ENCODE measurements at regions not wholly inside any gene's neighbourhood (a gene's known extent, or its start where the extent isn't known, plus 50 kb on each side); places are given as distances from the start of the nearest gene placed in this dataset.

DNA sequence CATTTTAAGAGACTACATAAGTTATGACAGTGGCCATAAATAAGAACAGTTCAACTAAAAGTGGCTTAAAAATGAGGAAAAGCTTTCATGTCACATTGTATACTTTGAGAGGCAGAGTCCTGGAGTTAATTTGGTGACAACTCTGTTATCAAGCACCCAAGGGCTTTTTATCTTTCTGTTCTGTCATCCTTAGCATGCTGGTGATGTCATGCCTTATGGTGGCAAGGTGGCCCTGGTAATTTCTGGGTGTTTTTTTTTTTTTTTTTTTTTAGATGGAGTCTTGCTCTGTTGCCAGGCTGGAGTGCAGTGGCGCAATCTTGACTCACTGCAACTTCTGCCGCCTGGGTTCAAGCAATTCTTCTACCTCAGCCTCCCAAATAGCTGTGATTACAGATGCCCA, 158.8 kb downstream of the AASDHPPT start:
- H3K9me3 Mint-ChIP-seq = no peaks in the 10 kb centered on the region
- CTCF ChIA-PET = no interaction called here
- TF ChIP-seq, protein P1, sequence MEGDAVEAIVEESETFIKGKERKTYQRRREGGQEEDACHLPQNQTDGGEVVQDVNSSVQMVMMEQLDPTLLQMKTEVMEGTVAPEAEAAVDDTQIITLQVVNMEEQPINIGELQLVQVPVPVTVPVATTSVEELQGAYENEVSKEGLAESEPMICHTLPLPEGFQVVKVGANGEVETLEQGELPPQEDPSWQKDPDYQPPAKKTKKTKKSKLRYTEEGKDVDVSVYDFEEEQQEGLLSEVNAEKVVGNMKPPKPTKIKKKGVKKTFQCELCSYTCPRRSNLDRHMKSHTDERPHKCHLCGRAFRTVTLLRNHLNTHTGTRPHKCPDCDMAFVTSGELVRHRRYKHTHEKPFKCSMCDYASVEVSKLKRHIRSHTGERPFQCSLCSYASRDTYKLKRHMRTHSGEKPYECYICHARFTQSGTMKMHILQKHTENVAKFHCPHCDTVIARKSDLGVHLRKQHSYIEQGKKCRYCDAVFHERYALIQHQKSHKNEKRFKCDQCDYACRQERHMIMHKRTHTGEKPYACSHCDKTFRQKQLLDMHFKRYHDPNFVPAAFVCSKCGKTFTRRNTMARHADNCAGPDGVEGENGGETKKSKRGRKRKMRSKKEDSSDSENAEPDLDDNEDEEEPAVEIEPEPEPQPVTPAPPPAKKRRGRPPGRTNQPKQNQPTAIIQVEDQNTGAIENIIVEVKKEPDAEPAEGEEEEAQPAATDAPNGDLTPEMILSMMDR (IDR thresholded peaks at IDR 0.05) = no peak
- no peaks in the 10 kb centered on the region for H3K4me1 Mint-ChIP-seq (ENCODE audit: low read depth)
- no peak overlapping the region for H3K27ac Mint-ChIP-seq
- intact Hi-C loops (cut with micrococcal nuclease) = no loop called here
- DNase-seq = no peak
- no peak overlapping the region for H3K4me3 Mint-ChIP-seq
- POLR2A ChIA-PET = interaction anchor here (0.6 to 0.7 kb wide), 2 partner anchors 403 to 751 kb away, joined by 3 read pairs; no protein-coding TSS in a partner anchor
- no peaks in the 10 kb centered on the region for H3K36me3 Mint-ChIP-seq (ENCODE audit: low read depth)
- H3K27me3 Mint-ChIP-seq = peaks cover 1% of the 10 kb centered on the region
- no peak for ATAC-seq

- ChIA-PET POLR2A (no interaction called here), CTCF (no interaction called here)
- peaks cover 1% of the 10 kb centered on the region for H3K27me3 Mint-ChIP-seq
- H3K9me3 Mint-ChIP-seq = no peaks in the 10 kb centered on the region
- ATAC-seq = no peak
- H3K4me3 Mint-ChIP-seq = no peak overlapping the region
- TF ChIP-seq, protein P1 (IDR thresholded peaks at IDR 0.05) = no peak
- no peaks in the 10 kb centered on the region for H3K4me1 Mint-ChIP-seq (ENCODE audit: low read depth)
- no peak for DNase-seq
- no peaks in the 10 kb centered on the region for H3K36me3 Mint-ChIP-seq (ENCODE audit: low read depth)
- no peak overlapping the region for H3K27ac Mint-ChIP-seq
- intact Hi-C loops (cut with micrococcal nuclease) = no loop called here
Measured at GRCh38 chr11:106238704-106239360, 161.4 kb downstream of the AASDHPPT start.

- Mint-ChIP-seq H3K27ac (no peak overlapping the region), H3K4me1 (ENCODE audit: low read depth) (no peaks in the 10 kb centered on the region), H3K9me3 (peaks cover 6% of the 10 kb centered on the region), H3K36me3 (ENCODE audit: low read depth) (no peaks in the 10 kb centered on the region), H3K27me3 (peaks cover 1% of the 10 kb centered on the region), H3K4me3 (no peak overlapping the region)
- no peak for DNase-seq
- no peak for ATAC-seq
- ChIA-PET CTCF (no interaction called here), POLR2A (no interaction called here)
- intact Hi-C loops (cut with micrococcal nuclease) = no loop called here
- TF ChIP-seq, protein P1 (IDR thresholded peaks at IDR 0.05) = no peak
Measured at GRCh38 chr11:106241601-106242257, 164.3 kb downstream of the AASDHPPT start.

GRCh38 chr11:106242718-106243415, 165.4 kb downstream of the AASDHPPT start:
- Mint-ChIP-seq H3K4me3 (no peak overlapping the region), H3K27ac (no peak overlapping the region), H3K36me3 (ENCODE audit: low read depth) (no peaks in the 10 kb centered on the region), H3K27me3 (no peaks in the 10 kb centered on the region), H3K9me3 (peaks cover 8% of the 10 kb centered on the region), H3K4me1 (ENCODE audit: low read depth) (no peaks in the 10 kb centered on the region)
- POLR2A ChIA-PET = no interaction called here
- DNase-seq (no peak), ATAC-seq (no peak)
- intact Hi-C loops (cut with micrococcal nuclease) = no loop called here
- CTCF ChIA-PET = no interaction called here
- TF ChIP-seq, protein P1 (IDR thresholded peaks at IDR 0.05) = no peak

- CTCF ChIA-PET = no interaction called here
- no peaks in the 10 kb centered on the region for H3K4me1 Mint-ChIP-seq (ENCODE audit: low read depth)
- POLR2A ChIA-PET = no interaction called here
Measured at GRCh38 chr11:106246495-106246894, 169.0 kb downstream of the AASDHPPT start.

More at GRCh38 chr11:106246495-106246894, 169.0 kb downstream of the AASDHPPT start:
- ATAC-seq (no peak), DNase-seq (no peak)
- H3K27me3 Mint-ChIP-seq = no peaks in the 10 kb centered on the region
- TF ChIP-seq, protein P1 (IDR thresholded peaks at IDR 0.05) = no peak
- intact Hi-C loops (cut with micrococcal nuclease) = no loop called here
- H3K36me3 Mint-ChIP-seq (ENCODE audit: low read depth) = no peaks in the 10 kb centered on the region
- no peak overlapping the region for H3K4me3 Mint-ChIP-seq
- no peak overlapping the region for H3K27ac Mint-ChIP-seq
- peaks cover 12% of the 10 kb centered on the region for H3K9me3 Mint-ChIP-seq

Data from activated CD8-positive, alpha-beta T cell treated with anti-CD3 and anti-CD28 coated beads for 36 hours (primary cell).